GM12891 (cell line): ENCODE measurements at regions not wholly inside any gene's neighbourhood (a gene's known extent, or its start where the extent isn't known, plus 50 kb on each side); places are given as distances from the start of the nearest gene placed in this dataset.
"Not testable (repeated sequence)": the region's sequence is repeated elsewhere in the genome, so short reads cannot be mapped to it uniquely, and the experiment has no call there.

ENCODE experiments used
- DNase-seq: peaks from one replicate; pipeline ENCODE4 v3.0.0; 2011; ENCODE audit warnings: low spot score; ENCODE audit not compliant: insufficient read length
- FAIRE-seq: peaks from 2 replicates; lab custom pipeline; 2011; peaks lifted over from hg19 to GRCh38; lab: Jason Lieb, UNC
- PAX5 ChIP-seq: IDR thresholded peaks from 2 replicates; pipeline ENCODE4 v1.6.1; 2011; ENCODE audit warnings: low read length, moderate library complexity, mild to moderate bottlenecking; ENCODE audit not compliant: insufficient read depth, severe bottlenecking
- POLR2A ChIP-seq: IDR thresholded peaks from 2 replicates; pipeline ENCODE4 v1.6.1; 2011; ENCODE audit warnings: low read depth, low read length, control low read depth
- POLR2AphosphoS5 ChIP-seq: IDR thresholded peaks from 2 replicates; pipeline ENCODE4 v1.6.1; 2011; ENCODE audit warnings: low read depth, low read length, control low read depth
- POU2F2 ChIP-seq: IDR thresholded peaks from 2 replicates; pipeline ENCODE4 v1.6.1; 2011; ENCODE audit warnings: low read depth, mild to moderate bottlenecking, control low read depth, low read length, moderate library complexity
- SPI1 ChIP-seq: IDR thresholded peaks from 2 replicates; pipeline ENCODE4 v1.6.1; 2011; ENCODE audit warnings: low read depth, low read length, control low read depth
- TAF1 ChIP-seq: IDR thresholded peaks from 2 replicates; pipeline ENCODE4 v1.6.1; 2011; ENCODE audit warnings: low read depth, low read length, control low read depth

DNA sequence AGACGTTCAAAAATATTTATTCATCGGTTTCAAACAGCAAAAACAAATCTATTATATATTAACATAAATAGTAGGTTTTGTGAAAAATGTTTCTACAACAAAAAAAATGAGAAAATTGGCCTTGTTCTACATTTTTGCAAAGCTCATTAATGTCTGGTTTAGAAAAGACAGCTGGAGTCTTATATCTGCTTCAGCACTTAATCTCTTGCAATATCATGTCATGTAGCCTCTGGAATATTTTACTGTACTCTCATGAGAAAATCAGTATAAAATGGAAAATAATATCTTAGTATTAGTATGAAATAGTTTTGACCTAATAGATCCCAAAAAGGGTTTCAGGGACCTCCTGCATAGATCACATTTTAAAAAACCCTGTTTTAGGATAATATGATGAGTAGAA, 326.6 kb downstream of the ARL4A start:
- TF ChIP-seq PAX5 (no peak), POLR2A (no peak), SPI1 (no peak), TAF1 (no peak), POU2F2 (no peak), POLR2AphosphoS5 (no peak)
- no peak for DNase-seq
- FAIRE-seq, result no peak

GRCh38 chr7:13016036-13016581, 328.7 kb downstream of the ARL4A start:
- no peak for FAIRE-seq
- TF ChIP-seq TAF1 (no peak), POLR2A (no peak), POLR2AphosphoS5 (no peak), PAX5 (no peak), SPI1 (no peak), POU2F2 (no peak)
- no peak for DNase-seq

GRCh38 chr7:13016592-13017332, 329.3 kb downstream of the ARL4A start:
- no peak for TF ChIP-seq POU2F2
- no peak for TF ChIP-seq POLR2A
- TF ChIP-seq POLR2AphosphoS5, result no peak
- TF ChIP-seq PAX5, result no peak
- no peak for TF ChIP-seq TAF1
- no peak for TF ChIP-seq SPI1
- DNase-seq (no peak), FAIRE-seq (no peak)

DNA sequence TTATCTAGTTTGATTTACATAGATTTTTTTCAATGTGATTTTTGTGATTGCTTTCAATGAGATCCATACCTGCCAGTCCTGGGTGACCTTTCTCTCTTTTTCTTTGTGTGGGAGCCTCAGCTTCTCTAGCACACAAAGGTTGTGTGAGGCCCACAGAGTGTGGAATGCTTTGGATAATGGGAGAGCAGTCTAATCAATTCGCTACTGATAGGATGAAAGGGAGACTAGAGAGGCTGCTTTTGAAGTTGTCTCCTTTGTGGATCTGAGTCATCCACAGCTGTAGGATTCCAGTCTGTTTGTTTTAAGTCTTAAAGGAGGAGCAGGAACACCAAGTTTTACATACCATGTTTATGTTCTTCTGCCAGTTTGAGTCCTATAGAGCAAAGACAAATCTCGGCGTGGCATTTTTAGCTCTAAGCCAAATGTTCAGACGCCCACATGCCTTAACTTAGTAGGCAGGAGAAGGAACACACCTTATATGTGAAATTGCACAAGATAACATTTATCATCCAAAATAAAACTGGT, 330.0 kb downstream of the ARL4A start:
- DNase-seq, result no peak

DNA sequence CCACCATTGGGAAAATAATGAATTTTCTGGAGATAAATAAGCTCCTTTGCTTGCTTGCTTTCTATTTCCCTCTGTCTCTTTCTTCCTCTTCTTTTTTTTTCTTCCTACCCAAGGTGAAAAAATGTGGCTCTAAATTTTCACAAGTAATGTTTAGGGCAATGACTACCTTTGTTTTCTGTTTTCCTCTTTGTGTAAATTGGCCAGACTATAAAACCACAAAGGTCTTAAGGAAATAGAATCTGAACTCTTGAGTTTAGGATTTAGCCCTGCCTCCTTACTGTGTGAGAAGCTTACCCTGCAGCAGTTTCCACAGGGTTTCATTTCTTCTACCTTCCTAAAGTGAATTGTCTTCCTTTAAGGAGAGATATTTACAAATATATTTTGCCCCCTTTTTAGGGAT, 330.4 kb downstream of the ARL4A start:
- FAIRE-seq, result no peak
- no peak for DNase-seq
- TF ChIP-seq TAF1 (no peak), PAX5 (no peak), POLR2A (no peak), POU2F2 (no peak), SPI1 (no peak), POLR2AphosphoS5 (no peak)

More for the DNA sequence above, 330.0 kb downstream of the ARL4A start:
- TF ChIP-seq POU2F2 (no peak), SPI1 (no peak), POLR2A (no peak), TAF1 (no peak)
- FAIRE-seq, result no peak

- no peak for FAIRE-seq
- TF ChIP-seq POU2F2, result no peak
- TF ChIP-seq SPI1, result no peak
- TF ChIP-seq PAX5, result no peak
- no peak for TF ChIP-seq TAF1
- TF ChIP-seq POLR2AphosphoS5, result no peak
- no peak for TF ChIP-seq POLR2A
- no peak for DNase-seq
These were observed 334.3 kb downstream of the ARL4A start for GRCh38 chr7:13021566-13022300.

DNA sequence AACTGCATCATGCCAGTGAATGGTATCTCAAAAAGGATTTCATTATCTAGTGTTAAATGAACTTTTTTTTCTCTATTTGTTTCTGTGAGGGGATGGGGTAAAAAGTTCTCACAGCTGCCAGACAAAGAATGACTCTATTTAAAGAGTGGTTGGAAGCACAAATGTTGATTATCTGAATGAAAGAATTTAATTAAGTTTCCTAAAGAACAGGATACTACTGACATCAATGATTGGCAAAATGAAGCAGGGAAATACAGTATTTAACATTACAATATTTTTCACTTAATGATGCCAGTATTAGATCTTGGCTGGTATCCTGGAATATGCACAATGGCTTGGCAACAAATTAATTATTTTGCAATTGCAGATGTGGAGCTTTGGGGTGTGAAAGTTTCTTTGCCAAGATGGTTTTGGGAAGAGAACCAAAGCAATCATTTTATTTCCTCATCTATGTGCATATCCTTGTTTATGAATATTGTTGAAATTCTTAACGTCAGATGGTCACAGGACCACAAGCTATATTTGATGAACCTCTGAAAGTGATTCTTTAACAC, 336.8 kb downstream of the ARL4A start:
- DNase-seq (no peak), FAIRE-seq (no peak)
- TF ChIP-seq POLR2AphosphoS5, result no peak
- TF ChIP-seq SPI1, result no peak
- no peak for TF ChIP-seq POLR2A
- no peak for TF ChIP-seq POU2F2
- TF ChIP-seq PAX5, result no peak
- no peak for TF ChIP-seq TAF1

GRCh38 chr7:13025043-13025442, 337.6 kb downstream of the ARL4A start:
- DNase-seq, FAIRE-seq: not testable (repeated sequence)

GRCh38 chr7:13027321-13027720, 339.9 kb downstream of the ARL4A start:
- no peak for TF ChIP-seq TAF1
- no peak for DNase-seq
- FAIRE-seq, result no peak
